ENCODE measurements at regions not wholly inside any gene's neighbourhood (a gene's known extent, or its start where the extent isn't known, plus 50 kb on each side); places are given as distances from the start of the nearest gene placed in this dataset.

GRCh38 chr14:97930166-97930565 lies 1133.0 kb downstream of the VRK1 start:
- no peak for DNase-seq (ENCODE audit: extremely low read depth in 1 of 11, low read depth in 9 of 11, low spot score in 4 of 11)

DNA sequence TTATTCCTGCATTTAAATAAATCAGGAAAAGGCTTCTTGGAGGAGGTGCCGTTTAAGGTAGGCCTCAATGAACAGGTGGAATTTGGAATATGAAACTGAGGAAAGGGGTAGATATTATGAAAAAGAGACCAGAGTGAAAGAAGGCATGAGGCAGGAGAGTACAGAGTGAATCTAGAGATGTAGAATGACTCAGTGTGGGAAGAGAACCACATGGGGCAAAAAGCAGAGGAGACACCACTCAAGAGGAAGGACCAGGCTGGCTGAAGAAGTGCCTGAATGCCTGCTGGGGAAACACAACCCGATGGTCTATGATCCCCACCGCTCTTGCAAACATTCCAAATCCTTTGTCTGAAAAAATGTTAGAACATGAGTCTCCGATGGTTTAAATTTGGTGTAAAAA lies 1134.1 kb downstream of the VRK1 start:
- no peak for DNase-seq (ENCODE audit: extremely low read depth in 1 of 11, low read depth in 9 of 11, low spot score in 4 of 11)

GRCh38 chr14:97942921-97943320 lies 1145.7 kb downstream of the VRK1 start:
- DNase-seq (ENCODE audit: extremely low read depth in 1 of 11, low read depth in 9 of 11, low spot score in 4 of 11) = no peak

DNA sequence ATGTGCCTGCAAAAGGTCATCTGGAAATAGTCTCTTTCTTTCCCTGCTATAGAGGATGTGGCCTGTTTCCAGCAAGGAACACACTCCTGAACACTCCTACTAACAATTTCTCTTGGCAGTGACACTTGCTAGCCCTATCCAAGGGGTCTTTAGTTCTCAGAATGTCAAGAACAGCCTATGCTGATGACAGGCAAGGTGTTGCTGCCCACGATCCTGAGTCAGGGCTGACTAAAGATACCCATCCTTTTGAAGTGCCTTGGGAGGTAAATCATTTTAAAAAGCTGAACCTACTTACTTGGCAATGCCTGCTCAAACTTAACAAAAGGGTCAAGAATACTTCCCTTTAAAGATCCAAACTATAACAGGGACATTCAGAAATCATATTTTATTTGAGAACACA lies 1146.4 kb downstream of the VRK1 start:
- DNase-seq (ENCODE audit: extremely low read depth in 1 of 11, low read depth in 9 of 11, low spot score in 4 of 11) = no peak

DNA sequence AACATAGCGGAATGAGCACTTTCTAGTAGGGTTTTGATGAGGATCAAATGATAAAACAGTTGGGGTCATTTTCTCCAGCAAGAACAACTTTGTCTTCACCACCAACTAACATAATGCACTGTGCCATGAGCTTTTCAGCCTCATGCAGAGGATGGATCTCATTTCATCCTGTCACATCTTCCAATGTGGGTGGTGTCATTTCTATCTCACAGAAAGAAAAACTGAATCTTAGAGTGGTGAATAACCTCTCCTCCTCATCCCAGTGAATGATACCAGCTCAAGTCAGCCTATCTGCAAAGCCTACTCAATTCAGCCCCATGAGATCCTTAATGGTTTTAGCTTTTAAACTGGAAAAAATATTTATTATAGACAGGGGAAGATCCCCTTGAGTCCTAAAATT lies 1147.2 kb downstream of the VRK1 start:
- no peak for DNase-seq (ENCODE audit: extremely low read depth in 1 of 11, low read depth in 9 of 11, low spot score in 4 of 11)

DNA sequence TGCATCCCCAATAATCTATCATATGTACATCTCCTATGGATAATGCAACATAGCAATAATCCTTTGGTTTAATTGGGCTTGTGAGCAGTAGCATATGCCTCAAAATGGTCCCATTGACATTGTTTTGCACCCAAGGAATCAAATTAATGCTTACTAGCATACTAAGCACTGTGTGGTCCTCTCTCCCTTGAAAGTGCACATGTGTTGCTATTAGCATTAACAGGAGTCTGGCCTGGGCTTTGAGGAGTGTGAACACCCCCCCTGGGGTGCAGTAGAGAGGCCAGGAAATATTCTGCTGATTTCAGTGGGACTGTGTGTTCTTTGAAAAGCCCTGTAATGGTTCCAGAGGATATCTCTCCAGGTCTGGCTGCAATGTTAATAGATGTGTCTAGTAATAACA lies 1148.4 kb downstream of the VRK1 start:
- DNase-seq (ENCODE audit: extremely low read depth in 1 of 11, low read depth in 9 of 11, low spot score in 4 of 11) = no peak

- DNase-seq (ENCODE audit: extremely low read depth in 1 of 11, low read depth in 9 of 11, low spot score in 4 of 11) = no peak
These were observed 1149.1 kb downstream of the VRK1 start for GRCh38 chr14:97946240-97946639.

GRCh38 chr14:97946641-97947040 lies 1149.5 kb downstream of the VRK1 start:
- DNase-seq (ENCODE audit: extremely low read depth in 1 of 11, low read depth in 9 of 11, low spot score in 4 of 11) = no peak

GRCh38 chr14:97948841-97949240 lies 1151.7 kb downstream of the VRK1 start:
- peak in 8 of 11 donors; percentile 6 to 27 (median 19) for DNase-seq (ENCODE audit: extremely low read depth in 1 of 11, low read depth in 9 of 11, low spot score in 4 of 11)

DNA sequence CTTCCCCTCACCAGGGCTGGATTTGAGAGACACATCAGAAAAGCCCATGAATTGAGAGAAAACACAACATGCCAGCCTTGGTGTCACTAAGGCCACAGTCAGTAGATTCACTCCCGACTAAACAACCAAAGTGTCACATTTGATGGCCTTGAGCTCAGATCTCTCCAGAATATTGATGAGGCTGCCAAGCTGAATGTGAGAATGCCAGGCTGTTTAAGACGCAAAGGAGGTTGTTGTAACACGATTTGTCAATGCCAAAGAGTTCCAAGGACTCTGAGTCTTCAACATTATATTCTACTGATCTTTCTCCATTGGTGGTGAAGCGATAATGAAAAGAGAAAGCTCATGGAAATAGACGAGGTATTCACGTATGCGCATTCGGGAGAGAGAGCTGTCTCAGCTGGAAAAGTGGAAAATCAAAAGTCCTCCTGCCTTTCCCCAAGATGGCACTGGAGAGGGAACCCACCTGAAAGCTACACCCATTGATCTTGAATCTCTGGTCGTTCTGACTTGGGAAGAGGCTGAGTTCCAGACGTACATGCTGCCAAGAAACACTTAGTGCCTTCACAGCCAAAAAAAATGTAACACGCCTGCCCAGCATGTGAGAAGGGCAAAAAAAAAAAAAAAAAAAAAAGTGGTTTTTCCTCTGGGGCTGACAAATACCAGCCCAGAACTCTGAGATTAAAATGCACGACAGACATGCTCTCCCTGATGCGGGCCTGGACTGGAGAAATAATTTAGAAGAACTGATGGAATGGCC lies 1159.6 kb downstream of the VRK1 start:
- no peak for DNase-seq (ENCODE audit: extremely low read depth in 1 of 11, low read depth in 9 of 11, low spot score in 4 of 11)

- no peak for DNase-seq (ENCODE audit: extremely low read depth in 1 of 11, low read depth in 9 of 11, low spot score in 4 of 11)
These were observed 1162.1 kb downstream of the VRK1 start for GRCh38 chr14:97959251-97959650.

DNA sequence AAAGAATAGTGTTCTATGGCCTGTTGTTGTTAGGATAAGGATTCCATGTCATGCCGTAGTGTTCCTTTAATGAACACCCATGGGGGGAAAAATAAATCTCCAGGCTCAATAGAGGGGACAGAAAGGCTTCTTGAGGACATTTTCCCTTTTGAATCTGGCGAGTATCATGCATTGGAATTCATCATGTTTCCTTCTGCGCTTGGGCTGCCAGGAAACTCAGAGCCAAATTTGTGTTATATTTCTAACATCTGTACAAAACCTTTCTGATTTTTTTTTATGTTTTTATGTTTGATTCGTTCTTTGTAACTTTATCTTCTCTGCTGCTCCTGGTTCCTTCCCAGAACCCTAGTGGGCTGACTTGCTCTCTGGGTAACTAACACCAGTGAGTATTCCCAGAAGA lies 1163.3 kb downstream of the VRK1 start:
- DNase-seq (ENCODE audit: extremely low read depth in 1 of 11, low read depth in 9 of 11, low spot score in 4 of 11) = no peak

DNA sequence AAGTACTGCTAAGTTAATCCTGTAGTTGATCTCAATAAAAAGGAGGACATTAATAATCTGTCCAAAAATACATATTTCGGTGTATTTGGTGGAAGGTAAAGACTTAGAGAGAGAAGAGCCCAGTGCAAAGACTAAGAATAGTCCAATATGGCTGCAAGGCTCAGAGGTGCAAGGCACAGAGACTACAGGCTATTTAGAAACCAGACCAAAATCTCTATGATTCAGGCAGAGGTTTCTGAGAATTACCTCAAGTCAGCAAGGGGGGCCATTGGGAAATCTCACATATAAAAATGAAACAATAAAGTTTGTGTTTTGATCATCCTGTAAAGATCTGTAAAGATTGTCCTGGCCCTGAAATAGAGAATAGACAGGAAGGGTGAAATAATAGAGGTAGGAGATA lies 1173.0 kb downstream of the VRK1 start:
- no peak for DNase-seq (ENCODE audit: extremely low read depth in 1 of 11, low read depth in 9 of 11, low spot score in 4 of 11)

- no peak for DNase-seq (ENCODE audit: extremely low read depth in 1 of 11, low read depth in 9 of 11, low spot score in 4 of 11)
These were observed 1178.0 kb downstream of the VRK1 start for GRCh38 chr14:97975216-97975615.

- DNase-seq (ENCODE audit: extremely low read depth in 1 of 11, low read depth in 9 of 11, low spot score in 4 of 11) = no peak
These were observed 1178.8 kb downstream of the VRK1 start for GRCh38 chr14:97975962-97976361.

DNA sequence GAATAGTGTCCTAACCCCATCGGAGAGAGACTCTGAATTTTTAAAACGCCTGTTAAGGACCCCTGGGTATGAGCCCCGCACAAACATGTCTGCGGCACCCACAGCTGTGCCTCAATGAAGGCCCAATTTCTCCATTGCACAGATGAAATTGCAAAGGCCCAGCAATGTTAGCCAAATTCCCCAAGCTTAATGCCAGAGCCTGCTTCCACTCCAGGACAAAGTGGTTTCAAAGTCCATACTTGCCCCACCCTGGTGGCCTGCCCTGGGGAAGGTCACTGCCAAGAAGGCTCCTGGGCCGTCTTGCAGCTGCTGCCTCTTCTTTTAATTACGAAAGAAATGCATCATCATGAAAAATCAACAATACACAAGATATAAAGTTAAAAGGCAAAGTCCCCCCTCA lies 1179.7 kb downstream of the VRK1 start:
- no peak for DNase-seq (ENCODE audit: extremely low read depth in 1 of 11, low read depth in 9 of 11, low spot score in 4 of 11)

DNA sequence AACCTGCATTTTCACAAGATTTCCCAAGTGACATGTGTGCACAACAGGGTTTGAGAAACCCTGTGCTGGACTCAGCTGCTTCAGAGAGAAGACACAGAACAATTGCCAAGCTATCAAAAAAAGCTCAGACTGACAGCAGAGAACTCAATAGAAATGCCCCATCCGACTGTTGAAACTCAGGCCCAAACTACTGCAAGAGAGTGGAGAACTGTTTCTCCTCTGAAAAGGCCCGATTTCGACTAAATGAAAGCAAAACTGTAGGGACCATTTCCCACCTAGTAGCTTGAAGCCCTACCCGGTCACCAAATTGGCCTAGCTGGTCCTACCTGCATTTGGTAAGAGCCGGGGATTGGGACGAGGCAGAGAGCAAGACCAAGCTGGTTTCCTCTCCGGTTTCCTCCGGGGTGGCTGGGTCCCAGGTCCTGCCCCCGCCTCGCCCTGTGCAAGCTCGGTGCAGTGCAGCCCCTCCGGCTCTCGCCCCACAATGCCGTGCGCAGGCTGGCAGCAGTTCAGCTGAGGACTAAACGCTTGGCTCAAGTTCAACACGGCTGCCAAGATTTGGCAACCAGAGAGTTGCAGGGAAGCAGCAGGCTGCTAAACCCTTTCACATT lies 1180.6 kb downstream of the VRK1 start:
- DNase-seq (ENCODE audit: extremely low read depth in 1 of 11, low read depth in 9 of 11, low spot score in 4 of 11) = peak in 1 of 11 donors; percentile 2

DNA sequence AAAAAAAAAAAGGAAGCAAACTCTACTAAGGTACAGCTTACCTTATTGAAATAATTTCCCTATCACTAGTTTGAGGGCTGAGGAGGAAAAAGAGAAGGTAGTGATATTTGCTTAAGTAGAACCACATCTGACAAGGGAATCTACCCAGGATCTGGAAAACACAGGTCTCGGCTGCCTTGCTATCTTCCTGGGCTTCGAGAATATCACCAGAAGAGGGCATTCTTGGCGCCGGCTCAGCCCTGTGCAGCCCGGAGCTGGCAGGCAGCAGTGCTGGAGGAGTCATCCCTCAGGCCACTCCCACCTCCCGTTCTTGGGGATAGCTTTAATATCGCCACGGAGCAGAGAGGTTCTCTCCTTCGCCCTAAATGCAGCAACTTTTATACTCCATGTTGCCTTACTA lies 1181.2 kb downstream of the VRK1 start:
- peak; percentile 13 to 55 (median 45) for DNase-seq (ENCODE audit: extremely low read depth in 1 of 11, low read depth in 9 of 11, low spot score in 4 of 11)

- DNase-seq (ENCODE audit: extremely low read depth in 1 of 11, low read depth in 9 of 11, low spot score in 4 of 11) = no peak
These were observed 1196.4 kb downstream of the VRK1 start for GRCh38 chr14:97993508-97994019.

DNA sequence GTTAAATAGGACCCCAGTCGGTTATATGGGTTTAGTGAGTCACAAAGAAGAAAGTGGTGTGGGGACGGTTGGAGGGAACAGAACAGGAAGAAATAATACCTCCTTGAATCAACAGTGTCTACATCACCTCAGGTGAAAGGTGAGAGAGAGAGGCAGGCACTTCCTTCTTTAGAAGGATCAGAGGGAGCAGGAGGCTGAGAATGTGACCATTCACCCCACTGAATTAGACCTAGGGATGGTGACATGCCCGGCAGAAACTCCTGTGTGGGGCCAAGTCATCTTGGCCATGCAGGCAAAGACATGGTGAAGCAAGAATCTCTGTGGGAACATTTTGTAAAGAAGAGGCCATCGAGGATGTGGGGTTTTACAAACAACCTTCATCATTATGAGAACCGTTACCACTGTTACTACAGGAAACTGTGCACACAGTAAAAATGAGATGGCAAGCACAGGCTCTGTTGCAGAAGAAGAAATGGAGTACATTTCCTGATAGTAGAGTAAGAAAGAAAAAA lies 1196.9 kb downstream of the VRK1 start:
- DNase-seq (ENCODE audit: extremely low read depth in 1 of 11, low read depth in 9 of 11, low spot score in 4 of 11) = no peak

DNA sequence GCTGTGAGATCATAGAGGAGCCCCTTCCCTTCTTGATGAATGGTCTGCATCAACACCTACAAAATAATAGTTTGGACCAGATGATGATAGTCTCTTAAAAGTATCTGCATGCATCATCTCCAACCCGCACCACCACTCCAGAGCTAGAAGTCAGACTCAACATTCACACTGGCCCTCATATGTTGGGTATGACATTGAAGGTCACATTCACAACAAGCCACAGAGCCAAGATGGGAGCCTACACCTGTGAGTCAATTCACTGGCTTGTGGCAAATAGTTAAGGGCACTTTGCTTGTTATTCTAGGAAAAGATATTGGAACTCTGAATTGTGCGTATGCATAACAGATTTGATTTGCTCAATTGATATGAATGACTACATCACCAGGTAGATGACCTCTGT lies 1197.9 kb downstream of the VRK1 start:
- no peak for DNase-seq (ENCODE audit: extremely low read depth in 1 of 11, low read depth in 9 of 11, low spot score in 4 of 11)
